ENCODE measurements at regions not wholly inside any gene's neighbourhood (a gene's known extent, or its start where the extent isn't known, plus 50 kb on each side); places are given as distances from the start of the nearest gene placed in this dataset.

- TF ChIP-seq, protein P1, sequence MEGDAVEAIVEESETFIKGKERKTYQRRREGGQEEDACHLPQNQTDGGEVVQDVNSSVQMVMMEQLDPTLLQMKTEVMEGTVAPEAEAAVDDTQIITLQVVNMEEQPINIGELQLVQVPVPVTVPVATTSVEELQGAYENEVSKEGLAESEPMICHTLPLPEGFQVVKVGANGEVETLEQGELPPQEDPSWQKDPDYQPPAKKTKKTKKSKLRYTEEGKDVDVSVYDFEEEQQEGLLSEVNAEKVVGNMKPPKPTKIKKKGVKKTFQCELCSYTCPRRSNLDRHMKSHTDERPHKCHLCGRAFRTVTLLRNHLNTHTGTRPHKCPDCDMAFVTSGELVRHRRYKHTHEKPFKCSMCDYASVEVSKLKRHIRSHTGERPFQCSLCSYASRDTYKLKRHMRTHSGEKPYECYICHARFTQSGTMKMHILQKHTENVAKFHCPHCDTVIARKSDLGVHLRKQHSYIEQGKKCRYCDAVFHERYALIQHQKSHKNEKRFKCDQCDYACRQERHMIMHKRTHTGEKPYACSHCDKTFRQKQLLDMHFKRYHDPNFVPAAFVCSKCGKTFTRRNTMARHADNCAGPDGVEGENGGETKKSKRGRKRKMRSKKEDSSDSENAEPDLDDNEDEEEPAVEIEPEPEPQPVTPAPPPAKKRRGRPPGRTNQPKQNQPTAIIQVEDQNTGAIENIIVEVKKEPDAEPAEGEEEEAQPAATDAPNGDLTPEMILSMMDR (IDR thresholded peaks at IDR 0.05; ENCODE audit: insufficient read depth, low read length, poor library complexity, severe bottlenecking): no peak
- no peak for TF ChIP-seq EZH2phosphoT487 (conservative IDR thresholded peaks at IDR 0.05; ENCODE audit: low read length)
Measured at GRCh38 chr13:39945226-39945625, 289.8 kb downstream of the COG6 start.

Measured in SU-DHL-6 (cell line).